KMS-11 (cell line): ENCODE measurements at regions not wholly inside any gene's neighbourhood (a gene's known extent, or its start where the extent isn't known, plus 50 kb on each side); places are given as distances from the start of the nearest gene placed in this dataset.

Experiments
- H2AFZ ChIP-seq: fragments of 200-600 bp; sonication (generic); 2 replicates; pipeline ENCODE4 v1.6.1; 2016; ENCODE audit warnings: antibody characterized with exemption, mixed run types, low read depth
- H3K27ac ChIP-seq: fragments of 200-600 bp; sonication (generic); 2 replicates; pipeline ENCODE4 v1.6.1; 2016; ENCODE audit warnings: mild to moderate bottlenecking, mixed run types
- H3K27me3 ChIP-seq: fragments of 200-600 bp; sonication (generic); 2 replicates; pipeline ENCODE4 v1.6.1; 2017; ENCODE audit warnings: mild to moderate bottlenecking, low read depth, mixed run types, moderate library complexity; ENCODE audit not compliant: insufficient read depth
- H3K36me3 ChIP-seq: fragments of 200-600 bp; sonication (generic); 2 replicates; pipeline ENCODE4 v1.6.1; 2017; ENCODE audit warnings: mild to moderate bottlenecking, mixed run types; ENCODE audit not compliant: insufficient read depth
- H3K4me1 ChIP-seq: fragments of 200-600 bp; sonication (generic); 2 replicates; pipeline ENCODE4 v1.6.1; 2016; ENCODE audit warnings: mild to moderate bottlenecking, low read depth, mixed run types; ENCODE audit not compliant: poor library complexity, severe bottlenecking
- H3K4me2 ChIP-seq: fragments of 200-600 bp; sonication (generic); 2 replicates; pipeline ENCODE4 v1.7.0; 2016; ENCODE audit warnings: mild to moderate bottlenecking, mixed run types
- H3K4me3 ChIP-seq: fragments of 200-600 bp; sonication (generic); IDR thresholded peaks from 2 replicates; pipeline ENCODE4 v1.6.1; 2017; ENCODE audit warnings: low read depth, low read length, mixed read lengths; ENCODE audit not compliant: insufficient read depth
- H3K79me2 ChIP-seq: fragments of 200-600 bp; sonication (generic); 2 replicates; pipeline ENCODE4 v1.6.1; 2016; ENCODE audit warnings: low read depth, mixed run types; ENCODE audit not compliant: insufficient read depth
- H3K9ac ChIP-seq: fragments of 200-600 bp; sonication (generic); 2 replicates; pipeline ENCODE4 v1.6.1; 2016; ENCODE audit warnings: mild to moderate bottlenecking, mixed run types
- H4K20me1 ChIP-seq: fragments of 200-600 bp; sonication (generic); 2 replicates; pipeline ENCODE4 v1.6.1; 2016; ENCODE audit warnings: mild to moderate bottlenecking, mixed run types; ENCODE audit not compliant: insufficient read depth
- TF ChIP-seq, protein P1 (sequence below): fragments of 200-600 bp; sonication (generic); conservative IDR thresholded peaks from 2 replicates; pipeline ENCODE4 v1.6.1; 2017; ENCODE audit warnings: low read depth, mild to moderate bottlenecking, antibody characterized with exemption, low read length, moderate library complexity, mixed read lengths

DNA sequence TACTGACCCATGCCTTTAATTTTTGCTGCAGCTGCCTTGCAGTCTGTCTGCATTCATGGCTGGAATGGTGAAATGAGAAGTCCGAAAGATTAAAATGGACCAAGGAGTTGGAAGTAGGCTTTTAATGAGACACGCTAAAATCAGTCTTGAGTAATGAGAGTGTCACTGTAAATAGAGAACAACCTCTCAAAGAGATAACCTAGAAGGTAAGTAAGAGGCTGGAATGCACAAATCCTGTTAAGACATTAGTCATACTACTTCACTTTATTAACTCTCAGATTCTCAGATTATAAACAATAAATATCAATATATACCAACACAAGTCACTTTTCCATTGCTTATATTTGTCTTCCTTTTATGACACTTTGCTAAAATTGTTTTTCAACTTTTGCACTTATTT is 880.6 kb upstream of the C9orf72 start:
- no peaks in the 10 kb centered on the region for H3K36me3 ChIP-seq
- no peaks in the 10 kb centered on the region for H3K79me2 ChIP-seq
- TF ChIP-seq, protein P1, sequence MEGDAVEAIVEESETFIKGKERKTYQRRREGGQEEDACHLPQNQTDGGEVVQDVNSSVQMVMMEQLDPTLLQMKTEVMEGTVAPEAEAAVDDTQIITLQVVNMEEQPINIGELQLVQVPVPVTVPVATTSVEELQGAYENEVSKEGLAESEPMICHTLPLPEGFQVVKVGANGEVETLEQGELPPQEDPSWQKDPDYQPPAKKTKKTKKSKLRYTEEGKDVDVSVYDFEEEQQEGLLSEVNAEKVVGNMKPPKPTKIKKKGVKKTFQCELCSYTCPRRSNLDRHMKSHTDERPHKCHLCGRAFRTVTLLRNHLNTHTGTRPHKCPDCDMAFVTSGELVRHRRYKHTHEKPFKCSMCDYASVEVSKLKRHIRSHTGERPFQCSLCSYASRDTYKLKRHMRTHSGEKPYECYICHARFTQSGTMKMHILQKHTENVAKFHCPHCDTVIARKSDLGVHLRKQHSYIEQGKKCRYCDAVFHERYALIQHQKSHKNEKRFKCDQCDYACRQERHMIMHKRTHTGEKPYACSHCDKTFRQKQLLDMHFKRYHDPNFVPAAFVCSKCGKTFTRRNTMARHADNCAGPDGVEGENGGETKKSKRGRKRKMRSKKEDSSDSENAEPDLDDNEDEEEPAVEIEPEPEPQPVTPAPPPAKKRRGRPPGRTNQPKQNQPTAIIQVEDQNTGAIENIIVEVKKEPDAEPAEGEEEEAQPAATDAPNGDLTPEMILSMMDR: no peak
- no peaks in the 10 kb centered on the region for H3K4me1 ChIP-seq
- H3K27me3 ChIP-seq: no peaks in the 10 kb centered on the region
- H3K9ac ChIP-seq: no peak overlapping the region
- H4K20me1 ChIP-seq: no peaks in the 10 kb centered on the region
- no peak overlapping the region for H3K27ac ChIP-seq
- H2AFZ ChIP-seq: no peak overlapping the region
- no peak overlapping the region for H3K4me2 ChIP-seq
- no peak overlapping the region for H3K4me3 ChIP-seq

GRCh38 chr9:28456861-28457260 is 883.6 kb upstream of the C9orf72 start:
- H2AFZ ChIP-seq: no peak overlapping the region
- H3K4me2 ChIP-seq: no peak overlapping the region
- H3K36me3 ChIP-seq: no peaks in the 10 kb centered on the region
- H3K9ac ChIP-seq: no peak overlapping the region
- no peaks in the 10 kb centered on the region for H4K20me1 ChIP-seq
- H3K79me2 ChIP-seq: no peaks in the 10 kb centered on the region
- H3K4me3 ChIP-seq: no peak overlapping the region
- TF ChIP-seq, protein P1: no peak
- no peak overlapping the region for H3K27ac ChIP-seq
- H3K4me1 ChIP-seq: no peaks in the 10 kb centered on the region
- H3K27me3 ChIP-seq: no peaks in the 10 kb centered on the region

DNA sequence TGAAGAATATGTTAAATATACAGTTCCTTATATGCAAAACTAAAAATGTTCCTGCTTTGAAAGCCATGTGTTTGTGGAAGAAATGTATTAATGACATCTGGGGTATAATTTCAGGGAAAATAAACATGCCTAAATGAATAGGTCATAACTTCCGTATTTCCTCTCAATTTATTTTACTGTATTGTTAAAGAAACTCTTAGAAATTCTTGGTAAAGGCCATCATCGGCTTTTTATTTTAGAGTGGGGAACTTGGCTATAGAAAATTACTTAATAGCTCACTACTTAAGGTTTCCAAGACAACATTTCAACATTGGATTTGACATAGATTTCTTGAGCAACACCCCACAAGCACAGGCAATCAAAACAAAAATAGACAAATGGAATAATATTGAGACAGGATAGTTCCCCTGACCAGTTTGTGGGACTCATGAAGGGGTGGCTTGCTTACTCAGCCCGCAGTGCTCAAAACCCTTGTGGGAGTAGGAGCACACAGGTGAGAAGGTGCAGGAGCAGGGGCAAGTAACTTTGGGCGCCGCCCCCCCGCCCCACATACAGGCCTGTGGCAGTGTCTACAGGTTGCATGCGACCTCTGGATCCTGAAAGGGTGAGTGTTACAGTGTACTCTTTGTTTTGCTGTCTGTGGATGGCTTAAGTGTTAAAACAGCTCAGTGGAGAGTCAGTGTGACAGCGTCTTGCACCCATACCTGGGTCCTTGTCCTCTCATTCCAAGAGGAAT is 891.4 kb upstream of the C9orf72 start:
- TF ChIP-seq, protein P1: no peak
- H3K27ac ChIP-seq: no peak overlapping the region
- no peak overlapping the region for H3K9ac ChIP-seq
- no peaks in the 10 kb centered on the region for H3K36me3 ChIP-seq
- H3K4me3 ChIP-seq: no peak overlapping the region
- H3K27me3 ChIP-seq: no peaks in the 10 kb centered on the region
- no peaks in the 10 kb centered on the region for H3K4me1 ChIP-seq
- H2AFZ ChIP-seq: no peak overlapping the region
- no peak overlapping the region for H3K4me2 ChIP-seq
- no peaks in the 10 kb centered on the region for H3K79me2 ChIP-seq
- H4K20me1 ChIP-seq: no peaks in the 10 kb centered on the region

- H3K4me2 ChIP-seq: no peak overlapping the region
- no peaks in the 10 kb centered on the region for H3K36me3 ChIP-seq
- TF ChIP-seq, protein P1: no peak
- H4K20me1 ChIP-seq: no peaks in the 10 kb centered on the region
- no peak overlapping the region for H2AFZ ChIP-seq
- no peak overlapping the region for H3K9ac ChIP-seq
- no peaks in the 10 kb centered on the region for H3K27me3 ChIP-seq
- no peaks in the 10 kb centered on the region for H3K4me1 ChIP-seq
- H3K79me2 ChIP-seq: no peaks in the 10 kb centered on the region
- H3K27ac ChIP-seq: no peak overlapping the region
- no peak overlapping the region for H3K4me3 ChIP-seq
Measured at GRCh38 chr9:28471261-28471660, 898.0 kb upstream of the C9orf72 start.
